GM19395 (cell line): ENCODE measurements at regions not wholly inside any gene's neighbourhood (a gene's known extent, or its start where the extent isn't known, plus 50 kb on each side); places are given as distances from the start of the nearest gene placed in this dataset.
"Not testable (repeated sequence)": the region's sequence is repeated elsewhere in the genome, so short reads cannot be mapped to it uniquely, and the experiment has no call there.

Experiments used
- ATAC-seq: cut with Tn5 transposase; IDR thresholded peaks from one replicate; pipeline ENCODE4 v1.9.1; 2021; ENCODE audit warnings: mild to moderate bottlenecking, moderate library complexity; ENCODE audit not compliant: unreplicated experiment

GRCh38 chr3:152578769-152579168 lies 256.2 kb upstream of the P2RY1 start:
- ATAC-seq = no peak

DNA sequence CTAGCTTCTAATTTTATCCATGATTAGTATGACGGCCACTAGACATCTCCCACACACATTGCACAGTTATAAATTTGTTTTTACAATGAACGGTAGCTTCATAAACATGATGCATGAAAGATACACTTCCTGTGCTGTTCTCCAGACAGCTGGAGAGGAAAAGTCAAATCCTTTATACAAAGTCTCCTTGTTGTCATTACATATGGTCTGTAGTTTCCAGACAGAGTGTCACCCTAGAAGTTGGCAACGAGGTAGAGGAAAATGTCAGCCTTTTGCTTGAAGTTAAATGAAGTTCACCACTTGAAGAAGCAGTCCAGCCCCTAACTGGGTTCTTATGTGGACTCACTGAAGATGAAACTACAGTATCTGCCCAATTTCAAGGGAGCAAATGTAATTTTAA lies 253.0 kb upstream of the P2RY1 start:
- no peak for ATAC-seq

- no peak for ATAC-seq
Observed at GRCh38 chr3:152583963-152584362, 251.0 kb upstream of the P2RY1 start.

GRCh38 chr3:152586974-152587373 lies 248.0 kb upstream of the P2RY1 start:
- ATAC-seq = no peak

DNA sequence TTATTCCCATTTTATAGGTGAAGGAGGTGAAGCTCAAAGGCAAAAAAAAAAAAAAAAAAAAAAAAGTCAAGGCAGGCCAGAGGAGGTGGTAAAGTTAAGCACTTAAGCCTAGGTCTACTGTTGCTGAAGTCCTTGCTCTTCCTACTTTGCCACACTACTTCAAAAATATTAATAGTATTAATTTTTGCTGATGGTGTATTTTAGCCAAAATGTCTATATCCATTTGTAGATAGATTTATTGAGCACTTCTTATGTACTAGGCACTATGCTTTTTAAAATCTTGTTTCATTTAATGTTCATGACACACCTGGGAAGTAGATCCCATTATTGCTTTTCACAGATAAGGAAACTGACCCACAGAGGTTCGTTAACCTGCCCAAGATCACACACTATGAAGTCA lies 247.1 kb upstream of the P2RY1 start:
- ATAC-seq = no peak

DNA sequence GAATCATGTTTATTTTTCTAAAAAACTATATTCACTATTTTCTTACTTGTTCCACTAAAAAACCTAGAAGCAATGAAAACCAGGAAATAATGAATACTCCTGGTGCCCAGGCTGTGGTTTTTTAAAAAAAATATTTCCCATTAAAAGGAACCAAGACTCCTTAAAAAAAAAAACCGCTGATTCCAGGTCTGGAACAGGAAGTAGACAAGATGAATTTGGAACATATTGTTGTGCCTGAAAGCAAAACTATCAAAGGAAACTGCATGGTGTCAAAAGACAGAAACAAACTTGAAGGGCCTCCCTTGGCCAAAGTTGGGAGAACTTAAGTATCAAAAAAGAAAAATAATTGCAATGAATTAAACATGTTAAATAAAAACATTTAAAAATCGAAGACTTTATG lies 245.3 kb upstream of the P2RY1 start:
- ATAC-seq = no peak

DNA sequence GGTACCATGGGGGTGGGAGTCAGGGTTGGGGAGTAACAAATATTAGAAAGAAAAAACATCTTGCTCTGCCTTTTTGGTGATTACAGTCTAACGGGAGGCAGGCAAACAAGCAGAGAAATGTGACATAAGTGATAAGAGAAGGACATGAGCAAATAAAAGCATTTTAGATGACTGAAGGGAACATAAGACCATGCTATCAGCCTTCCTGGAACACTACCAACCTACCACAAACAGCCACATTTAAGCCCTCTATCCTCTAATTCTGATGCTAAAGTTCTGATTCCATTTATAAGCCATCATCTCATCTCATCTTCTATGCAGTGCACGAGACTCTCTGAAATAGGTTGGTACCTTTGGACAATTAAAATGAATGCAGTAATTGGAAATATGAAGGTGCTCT lies 243.4 kb upstream of the P2RY1 start:
- no peak for ATAC-seq

DNA sequence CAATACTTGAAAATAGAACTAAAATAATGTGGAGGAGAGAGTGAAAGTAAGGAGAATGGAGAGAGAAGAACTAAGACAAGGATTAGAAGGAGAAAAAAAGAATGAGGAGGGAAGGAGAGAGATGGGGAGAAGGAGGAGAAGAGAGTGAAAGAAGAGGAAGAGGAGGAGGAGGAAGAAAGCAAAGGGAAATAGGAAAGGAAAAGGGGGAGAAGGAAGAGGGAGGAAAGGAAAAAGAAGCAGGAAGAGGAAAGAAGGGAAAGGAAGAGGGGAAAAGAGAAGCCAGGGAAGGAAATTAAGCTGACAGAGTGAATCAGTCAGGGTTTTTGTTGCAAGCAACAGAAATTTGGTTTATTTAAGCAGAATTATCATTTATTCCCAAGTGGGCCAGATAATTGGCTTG lies 241.7 kb upstream of the P2RY1 start:
- ATAC-seq = no peak

DNA sequence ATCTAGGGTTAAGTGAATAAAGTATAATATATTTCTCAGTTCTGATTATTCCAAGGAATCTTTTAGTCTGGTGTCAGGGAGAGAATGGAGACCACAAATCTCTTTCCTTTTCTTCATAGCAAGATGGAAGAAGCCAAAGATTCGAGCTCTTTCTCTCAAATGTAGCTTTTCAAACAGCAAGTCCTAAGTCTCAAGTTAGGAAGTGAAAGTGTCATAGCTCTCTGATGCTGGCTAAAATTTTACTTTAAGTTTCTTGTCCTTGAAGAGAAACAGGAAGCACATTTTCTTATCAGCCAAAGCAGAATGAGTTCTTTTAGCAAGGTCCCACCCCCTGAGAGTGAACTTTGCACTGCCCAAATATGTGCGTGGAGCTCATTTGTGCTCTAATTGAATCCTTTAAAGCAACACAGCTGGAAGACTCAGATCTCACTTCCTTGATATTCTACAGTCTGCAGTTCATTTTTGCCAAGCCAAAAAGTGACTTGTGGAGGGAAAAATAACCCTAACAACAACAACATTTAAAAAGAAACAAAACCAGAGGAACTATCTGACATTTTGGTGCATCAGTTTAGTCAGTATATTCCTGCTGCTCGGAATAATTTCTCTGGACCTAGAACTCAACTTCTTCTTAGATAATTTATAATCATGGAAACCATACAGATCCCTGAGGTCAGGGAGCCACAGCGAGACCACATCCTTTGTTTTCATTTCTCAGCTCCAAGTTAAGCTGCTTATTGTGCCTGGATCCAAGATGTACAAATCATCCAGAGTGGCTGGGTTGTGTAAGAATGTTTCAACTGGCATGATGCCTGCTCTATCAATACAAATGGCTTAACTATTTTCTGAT lies 238.7 kb upstream of the P2RY1 start:
- peak; percentile 100 for ATAC-seq

DNA sequence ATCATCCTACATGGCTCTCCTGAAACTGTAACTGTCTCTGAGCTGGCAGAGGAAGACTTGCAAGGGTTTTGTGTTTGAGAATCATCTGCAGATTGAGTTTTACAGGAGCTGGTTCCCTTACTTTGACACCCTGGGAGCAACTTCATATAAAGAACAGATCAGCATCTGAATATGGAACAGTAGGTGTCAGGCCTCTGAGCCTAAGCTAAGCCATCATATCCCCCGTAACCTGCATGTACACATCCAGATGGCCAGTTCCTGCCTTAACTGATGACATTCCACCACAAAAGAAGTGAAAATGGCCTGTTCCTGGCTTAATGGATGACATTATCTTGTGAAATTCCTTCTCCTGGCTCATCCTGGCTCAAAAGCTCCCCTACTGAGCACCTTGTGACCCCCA lies 238.1 kb upstream of the P2RY1 start:
- ATAC-seq = not testable (repeated sequence)

- no peak for ATAC-seq
Observed at GRCh38 chr3:152606146-152606545, 228.8 kb upstream of the P2RY1 start.

GRCh38 chr3:152607179-152607578 lies 227.8 kb upstream of the P2RY1 start:
- ATAC-seq = no peak

DNA sequence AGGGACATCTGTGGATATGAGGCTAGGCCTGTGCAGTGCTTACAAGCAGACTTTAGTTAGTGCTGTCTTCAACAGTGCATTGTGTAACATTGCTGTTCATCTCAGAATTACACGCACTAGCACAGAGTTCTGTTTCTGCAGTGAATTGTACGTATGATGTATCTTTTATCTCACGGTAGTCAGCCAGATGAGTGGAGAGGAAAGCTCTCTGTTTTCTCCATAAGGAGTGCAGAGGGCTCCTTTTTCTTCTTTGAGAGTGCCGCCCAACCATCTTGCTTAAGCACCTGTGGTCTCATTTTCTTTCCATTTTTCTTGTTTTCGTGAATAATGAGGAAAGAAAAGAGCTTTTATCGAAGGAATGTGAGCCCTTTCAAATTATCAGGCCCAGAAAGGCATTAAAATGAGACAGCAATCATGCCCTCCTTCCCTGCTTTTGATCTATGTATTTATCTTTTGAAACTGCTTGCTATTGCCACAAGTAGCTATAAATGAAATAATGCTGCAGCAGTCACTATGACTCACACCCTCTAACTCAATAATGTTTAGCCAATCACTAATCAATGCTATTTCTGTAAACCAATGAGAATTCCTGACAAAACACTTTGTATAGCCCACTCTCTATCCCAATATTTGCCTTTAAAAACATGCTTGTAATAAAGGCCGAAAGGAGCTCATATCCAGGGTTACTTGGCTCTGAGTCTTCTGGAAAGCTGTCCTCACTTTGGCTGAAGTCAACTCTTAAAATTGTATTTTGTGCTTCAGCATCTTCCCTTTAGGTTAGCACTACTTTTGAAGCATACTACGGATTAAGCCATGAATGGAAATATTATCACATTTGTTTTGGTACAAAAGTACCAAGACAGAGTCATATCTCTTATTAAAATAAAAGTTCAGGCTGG lies 226.0 kb upstream of the P2RY1 start:
- no peak for ATAC-seq

- no peak for ATAC-seq
Observed at GRCh38 chr3:152609891-152610290, 225.0 kb upstream of the P2RY1 start.

DNA sequence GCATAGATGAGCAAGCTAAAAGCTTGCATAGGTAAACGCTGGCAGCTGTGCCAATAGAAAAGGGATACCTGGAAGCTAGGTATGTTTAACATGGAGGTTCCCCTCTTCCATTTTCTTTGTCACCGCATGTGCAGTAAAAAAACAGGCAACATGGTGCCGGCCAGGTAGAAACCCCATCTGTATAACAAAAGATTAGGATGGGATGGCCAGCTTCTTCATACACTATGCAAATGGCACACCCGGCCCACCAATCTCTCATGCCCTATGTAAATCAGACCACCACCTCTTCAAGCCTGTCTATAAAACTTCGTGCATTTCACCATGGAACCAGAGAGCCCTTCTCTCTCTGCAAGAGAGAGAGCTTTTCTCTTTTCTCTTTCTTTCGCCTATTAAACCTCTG lies 224.3 kb upstream of the P2RY1 start:
- ATAC-seq = no peak

GRCh38 chr3:152611905-152612304 lies 223.0 kb upstream of the P2RY1 start:
- ATAC-seq = no peak

- ATAC-seq = no peak
Observed at GRCh38 chr3:152613851-152614250, 221.1 kb upstream of the P2RY1 start.

- ATAC-seq = no peak
Observed at GRCh38 chr3:152615681-152616080, 219.2 kb upstream of the P2RY1 start.

DNA sequence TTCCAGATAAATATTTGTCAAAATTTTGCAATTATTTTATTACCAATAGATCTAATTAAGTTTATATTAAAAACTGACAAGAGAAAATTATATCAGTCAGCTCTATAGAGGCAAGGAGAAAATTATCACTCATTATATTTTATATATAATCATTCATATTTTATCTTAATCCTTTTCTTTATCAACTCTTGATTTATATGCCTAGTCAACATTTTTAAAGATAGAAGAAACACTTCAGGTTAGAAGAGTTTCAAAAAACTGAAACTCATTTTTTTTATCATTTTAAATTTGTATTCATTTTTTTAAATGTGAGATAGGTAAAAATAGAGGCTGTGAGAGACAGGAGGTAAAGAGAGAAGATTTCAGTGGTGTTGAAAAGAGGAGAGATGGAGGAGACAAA lies 217.3 kb upstream of the P2RY1 start:
- no peak for ATAC-seq

DNA sequence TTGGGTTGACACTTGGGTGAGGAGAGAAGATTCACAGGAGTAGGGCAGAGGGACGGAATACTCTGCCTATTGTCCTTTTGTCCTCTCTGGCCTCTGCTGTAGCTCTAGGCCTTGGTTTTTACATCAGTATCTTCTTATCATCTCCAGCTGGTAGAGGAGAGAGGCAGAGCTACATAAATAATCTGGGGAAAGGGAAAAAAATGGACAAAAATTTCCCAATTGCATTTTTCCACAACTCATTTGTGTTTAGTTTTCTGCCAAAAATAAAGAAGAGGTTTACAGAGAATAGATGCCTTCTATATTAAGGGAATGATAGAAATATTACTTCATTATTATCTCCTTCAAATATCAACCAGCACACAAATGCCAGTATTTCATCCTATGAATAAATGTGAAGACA lies 216.4 kb upstream of the P2RY1 start:
- no peak for ATAC-seq

GRCh38 chr3:152619691-152620090 lies 215.2 kb upstream of the P2RY1 start:
- no peak for ATAC-seq

DNA sequence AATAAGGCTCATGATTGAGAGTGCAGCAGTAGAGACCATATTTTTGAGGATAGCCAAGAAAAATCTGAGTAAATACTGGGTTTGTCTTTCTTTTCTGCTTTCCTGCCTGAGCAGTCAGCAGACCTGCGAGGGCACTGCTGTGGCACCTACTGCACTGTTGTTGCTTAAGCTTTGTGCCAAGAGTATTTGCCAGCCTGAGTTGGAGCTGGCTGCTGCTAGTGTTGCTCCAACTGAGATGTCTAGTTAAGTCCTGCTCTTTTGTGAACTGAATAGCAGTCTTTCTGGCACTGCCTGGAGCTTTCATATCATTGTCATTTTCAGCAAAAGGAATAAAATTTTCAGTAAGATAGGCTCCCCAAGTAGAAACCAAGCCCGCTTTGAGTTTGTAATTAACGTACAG lies 214.5 kb upstream of the P2RY1 start:
- ATAC-seq = no peak
